GM23338 (cell line): ENCODE measurements at regions not wholly inside any gene's neighbourhood (a gene's known extent, or its start where the extent isn't known, plus 50 kb on each side); places are given as distances from the start of the nearest gene placed in this dataset.

Source experiments
- ATAC-seq: fragments of 200-7000 bp; cut with Tn5 transposase; 3 replicates; pipeline ENCODE4 v1.9.1; 2020
- DNase-seq: peaks from one replicate; pipeline ENCODE4 v3.0.0-alpha.2; 2015; ENCODE audit warnings: low spot score
- H2AFZ ChIP-seq: fragments of 200-600 bp; sonication (generic); 2 replicates; pipeline ENCODE4 v1.8.0; 2016; ENCODE audit warnings: antibody characterized with exemption, mild to moderate bottlenecking, moderate library complexity
- H3F3A ChIP-seq: fragments of 200-600 bp; sonication (generic); replicated peaks from 2 replicates; pipeline ENCODE4 v1.8.0; 2017; ENCODE audit warnings: antibody characterized with exemption, mixed run types, low read depth
- H3K27ac ChIP-seq: fragments of 200-600 bp; sonication (generic); 2 replicates; pipeline ENCODE4 v1.6.1; 2016; ENCODE audit warnings: low read depth
- H3K27me3 ChIP-seq: fragments of 200-600 bp; sonication (generic); 2 replicates; pipeline ENCODE4 v1.8.0; 2016; ENCODE audit warnings: mild to moderate bottlenecking, mixed run types, moderate library complexity; ENCODE audit not compliant: insufficient read depth
- H3K36me3 ChIP-seq: fragments of 200-600 bp; sonication (generic); 2 replicates; pipeline ENCODE4 v1.8.0; 2016; ENCODE audit warnings: mild to moderate bottlenecking; ENCODE audit not compliant: insufficient read depth
- H3K4me1 ChIP-seq: fragments of 200-600 bp; sonication (generic); 2 replicates; pipeline ENCODE4 v1.8.0; 2016; ENCODE audit warnings: mild to moderate bottlenecking, moderate library complexity; ENCODE audit not compliant: insufficient read depth
- H3K4me2 ChIP-seq: fragments of 200-600 bp; sonication (generic); 2 replicates; pipeline ENCODE4 v1.7.1; 2017; ENCODE audit warnings: mixed run types
- H3K4me3 ChIP-seq: fragments of 200-600 bp; sonication (generic); 2 replicates; pipeline ENCODE4 v1.6.1; 2016; ENCODE audit warnings: mixed run types
- H3K79me2 ChIP-seq: fragments of 200-600 bp; sonication (generic); replicated peaks from 2 replicates; pipeline ENCODE4 v1.8.0; 2017; ENCODE audit warnings: mild to moderate bottlenecking; ENCODE audit not compliant: insufficient read depth
- H3K9me2 ChIP-seq: fragments of 200-600 bp; sonication (generic); 2 replicates; pipeline ENCODE4 v1.8.0; 2017; ENCODE audit not compliant: insufficient read depth
- H4K20me1 ChIP-seq: fragments of 200-600 bp; sonication (generic); replicated peaks from 2 replicates; pipeline ENCODE4 v1.8.0; 2017; ENCODE audit warnings: mild to moderate bottlenecking; ENCODE audit not compliant: insufficient read depth
- H3K27ac Mint-ChIP-seq: 2 replicates; pipeline ENCODE4 v1.8.0; 2020; ENCODE audit warnings: inconsistent platforms, mild to moderate bottlenecking, moderate library complexity, mixed read lengths
- H3K27me3 Mint-ChIP-seq: 3 replicates; pipeline ENCODE4 v1.8.0; 2022; ENCODE audit warnings: low read depth, mild to moderate bottlenecking, moderate library complexity, mixed read lengths, inconsistent platforms; ENCODE audit not compliant: insufficient read depth, poor library complexity
- H3K36me3 Mint-ChIP-seq: 3 replicates; pipeline ENCODE4 v1.8.0; 2021; ENCODE audit warnings: low read depth, mild to moderate bottlenecking, inconsistent platforms, moderate library complexity, mixed read lengths
- H3K4me1 Mint-ChIP-seq: 3 replicates; pipeline ENCODE4 v1.8.0; 2020; ENCODE audit warnings: mild to moderate bottlenecking, inconsistent platforms, mixed read lengths
- H3K4me3 Mint-ChIP-seq: 3 replicates; pipeline ENCODE4 v1.8.0; 2021; ENCODE audit warnings: moderate library complexity, mild to moderate bottlenecking, inconsistent platforms, mixed read lengths
- H3K9me3 Mint-ChIP-seq: 3 replicates; pipeline ENCODE4 v1.8.0; 2020; ENCODE audit warnings: moderate library complexity, mild to moderate bottlenecking, inconsistent platforms, mixed read lengths
- CREB1 ChIP-seq: fragments of 250-450 bp; sonication (Bioruptor Pico); IDR thresholded peaks from 2 replicates; pipeline ENCODE4 v1.5.0; 2020; ENCODE audit warnings: low read depth, mild to moderate bottlenecking, moderate library complexity
- EZH2 ChIP-seq: fragments of 200-600 bp; sonication (generic); IDR thresholded peaks from one replicate; pipeline ENCODE4 v1.8.0; 2017; ENCODE audit warnings: antibody characterized with exemption, mild to moderate bottlenecking, low read depth; ENCODE audit not compliant: unreplicated experiment
- EZH2phosphoT487 ChIP-seq: fragments of 200-600 bp; sonication (generic); IDR thresholded peaks from one replicate; pipeline ENCODE4 v1.8.1; 2018; ENCODE audit warnings: antibody characterized with exemption; ENCODE audit not compliant: unreplicated experiment
- JUNB ChIP-seq: IDR thresholded peaks from one replicate; pipeline ENCODE4 v1.6.1; 2016; ENCODE audit warnings: antibody characterized with exemption; ENCODE audit not compliant: unreplicated experiment
- NANOG ChIP-seq: IDR thresholded peaks from 2 replicates; pipeline ENCODE4 v1.6.1; 2016; ENCODE audit warnings: antibody characterized with exemption, borderline replicate concordance
- POLR2AphosphoS5 ChIP-seq: IDR thresholded peaks from 2 replicates; pipeline ENCODE4 v1.6.1; 2016; ENCODE audit warnings: antibody characterized with exemption, low read depth
- STAT1 ChIP-seq: IDR thresholded peaks from one replicate; pipeline ENCODE4 v1.6.1; 2016; ENCODE audit warnings: antibody characterized with exemption; ENCODE audit not compliant: unreplicated experiment
- ZNF114 ChIP-seq: fragments of 250-450 bp; sonication (Bioruptor Pico); IDR thresholded peaks from 2 replicates; pipeline ENCODE4 v1.5.0; 2020; ENCODE audit warnings: mild to moderate bottlenecking, moderate library complexity
- ZNF331 ChIP-seq: fragments of 250-450 bp; sonication (Bioruptor Pico); IDR thresholded peaks from 2 replicates; pipeline ENCODE4 v1.5.0; 2020; ENCODE audit warnings: low read depth, mild to moderate bottlenecking, moderate library complexity
- TF ChIP-seq, protein P1 (sequence below): IDR thresholded peaks from 2 replicates; pipeline ENCODE4 v1.6.1; 2016; ENCODE audit warnings: antibody characterized with exemption
- TF ChIP-seq, protein P2 (sequence below): IDR thresholded peaks from one replicate; pipeline ENCODE4 v1.6.1; 2018; ENCODE audit warnings: antibody characterized with exemption; ENCODE audit not compliant: unreplicated experiment
- TF ChIP-seq, protein P3 (sequence below): fragments of 250-450 bp; sonication (Bioruptor Pico); IDR thresholded peaks from 2 replicates; pipeline ENCODE4 v1.5.0; 2020; ENCODE audit warnings: mild to moderate bottlenecking, moderate library complexity
- TF ChIP-seq, protein P4 (sequence below), 2 experiments: fragments of 200-600 bp in 1 of 2; sonication (generic) in 1 of 2; conservative IDR thresholded peaks; 2 replicates each; pipeline versions ENCODE4 v1.5.1 to v1.6.1; 2016 to 2017; ENCODE audit warnings: antibody characterized with exemption in 2 of 2, low read depth in 2 of 2, mild to moderate bottlenecking in 2 of 2, moderate library complexity in 1 of 2

DNA sequence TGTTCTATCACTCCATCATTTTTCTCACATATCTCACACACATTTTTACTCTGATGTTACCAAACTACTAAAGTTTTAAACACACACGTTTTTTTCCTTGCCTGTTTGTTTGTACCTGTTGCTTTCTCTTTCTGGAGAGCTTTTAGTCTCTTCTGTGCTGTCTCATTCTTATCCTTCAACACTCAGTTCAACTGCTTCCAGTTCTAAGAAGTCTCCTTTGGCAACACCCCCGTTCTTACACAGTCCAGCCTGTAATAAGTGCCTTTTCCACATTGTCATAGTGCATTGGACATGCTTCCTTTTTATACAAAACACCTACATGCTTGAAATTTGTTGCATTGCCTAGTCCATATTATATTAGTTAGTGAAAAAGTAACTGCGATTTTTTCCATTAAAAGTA, 360.2 kb upstream of the BRINP3 start:
- Mint-ChIP-seq H3K27ac (no peak overlapping the region), H3K4me1 (no peaks in the 10 kb centered on the region), H3K9me3 (no peaks in the 10 kb centered on the region), H3K36me3 (no peaks in the 10 kb centered on the region), H3K4me3 (no peak overlapping the region), H3K27me3 (no peaks in the 10 kb centered on the region)
- Histone ChIP-seq H3K4me2 (no peak overlapping the region), H4K20me1 (no peaks in the 10 kb centered on the region), H3K79me2 (no peaks in the 10 kb centered on the region), H3K4me3 (no peak overlapping the region), H3K9me2 (no peaks in the 10 kb centered on the region), H3K4me1 (no peaks in the 10 kb centered on the region), H3K36me3 (no peaks in the 10 kb centered on the region), H2AFZ (peak overlapping the region; percentile 9; the same call in 1 of the 2 replicates), H3K27me3 (no peaks in the 10 kb centered on the region), H3K27ac (no peak overlapping the region), H3F3A (no peaks in the 10 kb centered on the region)
- no peak for TF ChIP-seq STAT1
- no peak for TF ChIP-seq EZH2
- TF ChIP-seq, protein P1, sequence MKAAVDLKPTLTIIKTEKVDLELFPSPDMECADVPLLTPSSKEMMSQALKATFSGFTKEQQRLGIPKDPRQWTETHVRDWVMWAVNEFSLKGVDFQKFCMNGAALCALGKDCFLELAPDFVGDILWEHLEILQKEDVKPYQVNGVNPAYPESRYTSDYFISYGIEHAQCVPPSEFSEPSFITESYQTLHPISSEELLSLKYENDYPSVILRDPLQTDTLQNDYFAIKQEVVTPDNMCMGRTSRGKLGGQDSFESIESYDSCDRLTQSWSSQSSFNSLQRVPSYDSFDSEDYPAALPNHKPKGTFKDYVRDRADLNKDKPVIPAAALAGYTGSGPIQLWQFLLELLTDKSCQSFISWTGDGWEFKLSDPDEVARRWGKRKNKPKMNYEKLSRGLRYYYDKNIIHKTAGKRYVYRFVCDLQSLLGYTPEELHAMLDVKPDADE: no peak
- TF ChIP-seq, protein P2, sequence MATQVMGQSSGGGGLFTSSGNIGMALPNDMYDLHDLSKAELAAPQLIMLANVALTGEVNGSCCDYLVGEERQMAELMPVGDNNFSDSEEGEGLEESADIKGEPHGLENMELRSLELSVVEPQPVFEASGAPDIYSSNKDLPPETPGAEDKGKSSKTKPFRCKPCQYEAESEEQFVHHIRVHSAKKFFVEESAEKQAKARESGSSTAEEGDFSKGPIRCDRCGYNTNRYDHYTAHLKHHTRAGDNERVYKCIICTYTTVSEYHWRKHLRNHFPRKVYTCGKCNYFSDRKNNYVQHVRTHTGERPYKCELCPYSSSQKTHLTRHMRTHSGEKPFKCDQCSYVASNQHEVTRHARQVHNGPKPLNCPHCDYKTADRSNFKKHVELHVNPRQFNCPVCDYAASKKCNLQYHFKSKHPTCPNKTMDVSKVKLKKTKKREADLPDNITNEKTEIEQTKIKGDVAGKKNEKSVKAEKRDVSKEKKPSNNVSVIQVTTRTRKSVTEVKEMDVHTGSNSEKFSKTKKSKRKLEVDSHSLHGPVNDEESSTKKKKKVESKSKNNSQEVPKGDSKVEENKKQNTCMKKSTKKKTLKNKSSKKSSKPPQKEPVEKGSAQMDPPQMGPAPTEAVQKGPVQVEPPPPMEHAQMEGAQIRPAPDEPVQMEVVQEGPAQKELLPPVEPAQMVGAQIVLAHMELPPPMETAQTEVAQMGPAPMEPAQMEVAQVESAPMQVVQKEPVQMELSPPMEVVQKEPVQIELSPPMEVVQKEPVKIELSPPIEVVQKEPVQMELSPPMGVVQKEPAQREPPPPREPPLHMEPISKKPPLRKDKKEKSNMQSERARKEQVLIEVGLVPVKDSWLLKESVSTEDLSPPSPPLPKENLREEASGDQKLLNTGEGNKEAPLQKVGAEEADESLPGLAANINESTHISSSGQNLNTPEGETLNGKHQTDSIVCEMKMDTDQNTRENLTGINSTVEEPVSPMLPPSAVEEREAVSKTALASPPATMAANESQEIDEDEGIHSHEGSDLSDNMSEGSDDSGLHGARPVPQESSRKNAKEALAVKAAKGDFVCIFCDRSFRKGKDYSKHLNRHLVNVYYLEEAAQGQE: no peak
- TF ChIP-seq NANOG: no peak
- no peak for TF ChIP-seq JUNB
- TF ChIP-seq CREB1: no peak
- no peak for TF ChIP-seq EZH2phosphoT487
- TF ChIP-seq, protein P3, sequence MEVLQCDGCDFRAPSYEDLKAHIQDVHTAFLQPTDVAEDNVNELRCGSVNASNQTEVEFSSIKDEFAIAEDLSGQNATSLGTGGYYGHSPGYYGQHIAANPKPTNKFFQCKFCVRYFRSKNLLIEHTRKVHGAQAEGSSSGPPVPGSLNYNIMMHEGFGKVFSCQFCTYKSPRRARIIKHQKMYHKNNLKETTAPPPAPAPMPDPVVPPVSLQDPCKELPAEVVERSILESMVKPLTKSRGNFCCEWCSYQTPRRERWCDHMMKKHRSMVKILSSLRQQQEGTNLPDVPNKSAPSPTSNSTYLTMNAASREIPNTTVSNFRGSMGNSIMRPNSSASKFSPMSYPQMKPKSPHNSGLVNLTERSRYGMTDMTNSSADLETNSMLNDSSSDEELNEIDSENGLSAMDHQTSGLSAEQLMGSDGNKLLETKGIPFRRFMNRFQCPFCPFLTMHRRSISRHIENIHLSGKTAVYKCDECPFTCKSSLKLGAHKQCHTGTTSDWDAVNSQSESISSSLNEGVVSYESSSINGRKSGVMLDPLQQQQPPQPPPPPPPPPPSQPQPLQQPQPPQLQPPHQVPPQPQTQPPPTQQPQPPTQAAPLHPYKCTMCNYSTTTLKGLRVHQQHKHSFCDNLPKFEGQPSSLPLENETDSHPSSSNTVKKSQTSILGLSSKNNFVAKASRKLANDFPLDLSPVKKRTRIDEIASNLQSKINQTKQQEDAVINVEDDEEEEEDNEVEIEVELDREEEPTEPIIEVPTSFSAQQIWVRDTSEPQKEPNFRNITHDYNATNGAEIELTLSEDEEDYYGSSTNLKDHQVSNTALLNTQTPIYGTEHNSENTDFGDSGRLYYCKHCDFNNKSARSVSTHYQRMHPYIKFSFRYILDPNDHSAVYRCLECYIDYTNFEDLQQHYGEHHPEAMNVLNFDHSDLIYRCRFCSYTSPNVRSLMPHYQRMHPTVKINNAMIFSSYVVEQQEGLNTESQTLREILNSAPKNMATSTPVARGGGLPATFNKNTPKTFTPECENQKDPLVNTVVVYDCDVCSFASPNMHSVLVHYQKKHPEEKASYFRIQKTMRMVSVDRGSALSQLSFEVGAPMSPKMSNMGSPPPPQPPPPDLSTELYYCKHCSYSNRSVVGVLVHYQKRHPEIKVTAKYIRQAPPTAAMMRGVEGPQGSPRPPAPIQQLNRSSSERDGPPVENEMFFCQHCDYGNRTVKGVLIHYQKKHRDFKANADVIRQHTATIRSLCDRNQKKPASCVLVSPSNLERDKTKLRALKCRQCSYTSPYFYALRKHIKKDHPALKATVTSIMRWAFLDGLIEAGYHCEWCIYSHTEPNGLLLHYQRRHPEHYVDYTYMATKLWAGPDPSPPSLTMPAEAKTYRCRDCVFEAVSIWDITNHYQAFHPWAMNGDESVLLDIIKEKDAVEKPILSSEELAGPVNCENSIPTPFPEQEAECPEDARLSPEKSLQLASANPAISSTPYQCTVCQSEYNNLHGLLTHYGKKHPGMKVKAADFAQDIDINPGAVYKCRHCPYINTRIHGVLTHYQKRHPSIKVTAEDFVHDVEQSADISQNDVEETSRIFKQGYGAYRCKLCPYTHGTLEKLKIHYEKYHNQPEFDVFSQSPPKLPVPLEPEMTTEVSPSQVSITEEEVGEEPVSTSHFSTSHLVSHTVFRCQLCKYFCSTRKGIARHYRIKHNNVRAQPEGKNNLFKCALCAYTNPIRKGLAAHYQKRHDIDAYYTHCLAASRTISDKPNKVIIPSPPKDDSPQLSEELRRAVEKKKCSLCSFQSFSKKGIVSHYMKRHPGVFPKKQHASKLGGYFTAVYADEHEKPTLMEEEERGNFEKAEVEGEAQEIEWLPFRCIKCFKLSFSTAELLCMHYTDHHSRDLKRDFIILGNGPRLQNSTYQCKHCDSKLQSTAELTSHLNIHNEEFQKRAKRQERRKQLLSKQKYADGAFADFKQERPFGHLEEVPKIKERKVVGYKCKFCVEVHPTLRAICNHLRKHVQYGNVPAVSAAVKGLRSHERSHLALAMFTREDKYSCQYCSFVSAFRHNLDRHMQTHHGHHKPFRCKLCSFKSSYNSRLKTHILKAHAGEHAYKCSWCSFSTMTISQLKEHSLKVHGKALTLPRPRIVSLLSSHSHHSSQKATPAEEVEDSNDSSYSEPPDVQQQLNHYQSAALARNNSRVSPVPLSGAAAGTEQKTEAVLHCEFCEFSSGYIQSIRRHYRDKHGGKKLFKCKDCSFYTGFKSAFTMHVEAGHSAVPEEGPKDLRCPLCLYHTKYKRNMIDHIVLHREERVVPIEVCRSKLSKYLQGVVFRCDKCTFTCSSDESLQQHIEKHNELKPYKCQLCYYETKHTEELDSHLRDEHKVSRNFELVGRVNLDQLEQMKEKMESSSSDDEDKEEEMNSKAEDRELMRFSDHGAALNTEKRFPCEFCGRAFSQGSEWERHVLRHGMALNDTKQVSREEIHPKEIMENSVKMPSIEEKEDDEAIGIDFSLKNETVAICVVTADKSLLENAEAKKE (CRISPR knock-in tag): no peak
- TF ChIP-seq ZNF331 (CRISPR knock-in tag): no peak
- TF ChIP-seq, protein P4, sequence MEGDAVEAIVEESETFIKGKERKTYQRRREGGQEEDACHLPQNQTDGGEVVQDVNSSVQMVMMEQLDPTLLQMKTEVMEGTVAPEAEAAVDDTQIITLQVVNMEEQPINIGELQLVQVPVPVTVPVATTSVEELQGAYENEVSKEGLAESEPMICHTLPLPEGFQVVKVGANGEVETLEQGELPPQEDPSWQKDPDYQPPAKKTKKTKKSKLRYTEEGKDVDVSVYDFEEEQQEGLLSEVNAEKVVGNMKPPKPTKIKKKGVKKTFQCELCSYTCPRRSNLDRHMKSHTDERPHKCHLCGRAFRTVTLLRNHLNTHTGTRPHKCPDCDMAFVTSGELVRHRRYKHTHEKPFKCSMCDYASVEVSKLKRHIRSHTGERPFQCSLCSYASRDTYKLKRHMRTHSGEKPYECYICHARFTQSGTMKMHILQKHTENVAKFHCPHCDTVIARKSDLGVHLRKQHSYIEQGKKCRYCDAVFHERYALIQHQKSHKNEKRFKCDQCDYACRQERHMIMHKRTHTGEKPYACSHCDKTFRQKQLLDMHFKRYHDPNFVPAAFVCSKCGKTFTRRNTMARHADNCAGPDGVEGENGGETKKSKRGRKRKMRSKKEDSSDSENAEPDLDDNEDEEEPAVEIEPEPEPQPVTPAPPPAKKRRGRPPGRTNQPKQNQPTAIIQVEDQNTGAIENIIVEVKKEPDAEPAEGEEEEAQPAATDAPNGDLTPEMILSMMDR (conservative IDR thresholded peaks at IDR 0.05; ENCODE audit: low read depth in 2 of 2): no peak
- TF ChIP-seq ZNF114 (CRISPR knock-in tag): no peak
- no peak for TF ChIP-seq POLR2AphosphoS5
- ATAC-seq (no peak), DNase-seq (no peak)
